ENCODE measurements at regions not wholly inside any gene's neighbourhood (a gene's known extent, or its start where the extent isn't known, plus 50 kb on each side); places are given as distances from the start of the nearest gene placed in this dataset.

GRCh38 chr4:14379183-14379582, 623.1 kb upstream of the CPEB2 start:
- no peak for DNase-seq
- Histone ChIP-seq H3K4me1 (replicated peaks in 1 of 2) (no peaks in the 10 kb centered on the region), H3K27ac (no peak overlapping the region), H3K27me3 (no peaks in the 10 kb centered on the region), H3K9me3 (replicated peaks in 1 of 3) (no peaks in the 10 kb centered on the region), H3K36me3 (replicated peaks in 1 of 2) (no peaks in the 10 kb centered on the region), H3K4me3 (no peak overlapping the region)
- TF ChIP-seq POLR2A (IDR thresholded peaks at IDR 0.05) (no peak), CTCF (IDR thresholded peaks at IDR 0.05) (no peak)
- WGBS, 4 donors = 87 to 95% (median 91%) methylated on average over 1 of the region's 1 CpG
- intact Hi-C loops (cut with DNase I) = no loop called here

GRCh38 chr4:14383652-14384051, 618.6 kb upstream of the CPEB2 start:
- H3K4me3 ChIP-seq = no peak overlapping the region

GRCh38 chr4:14384824-14385223, 617.5 kb upstream of the CPEB2 start:
- intact Hi-C loops (cut with DNase I) = no loop called here
- Histone ChIP-seq H3K27me3 (no peaks in the 10 kb centered on the region), H3K36me3 (replicated peaks in 1 of 2) (no peaks in the 10 kb centered on the region), H3K9me3 (replicated peaks in 1 of 3) (no peaks in the 10 kb centered on the region), H3K4me3 (no peak overlapping the region), H3K27ac (no peak overlapping the region), H3K4me1 (replicated peaks in 1 of 2) (no peaks in the 10 kb centered on the region)
- TF ChIP-seq CTCF (IDR thresholded peaks at IDR 0.05) (no peak), POLR2A (IDR thresholded peaks at IDR 0.05) (no peak)
- 90 to 96% (median 93%) methylated on average over 1 of the region's 1 CpG for WGBS, 4 donors
- DNase-seq = no peak

More at GRCh38 chr4:14383652-14384051, 618.6 kb upstream of the CPEB2 start:
- TF ChIP-seq CTCF (IDR thresholded peaks at IDR 0.05) (no peak), POLR2A (IDR thresholded peaks at IDR 0.05) (no peak)
- intact Hi-C loops (cut with DNase I) = no loop called here
- no peak for DNase-seq
- no peak overlapping the region for H3K27ac ChIP-seq
- H3K36me3 ChIP-seq (replicated peaks in 1 of 2) = no peaks in the 10 kb centered on the region
- no peaks in the 10 kb centered on the region for H3K9me3 ChIP-seq (replicated peaks in 1 of 3)
- H3K27me3 ChIP-seq = no peaks in the 10 kb centered on the region
- 68 to 72% (median 69%) methylated on average over 3 of the region's 3 CpGs for WGBS, 4 donors
- no peaks in the 10 kb centered on the region for H3K4me1 ChIP-seq (replicated peaks in 1 of 2)

- H3K27me3 ChIP-seq = no peaks in the 10 kb centered on the region
- H3K36me3 ChIP-seq (replicated peaks in 1 of 2) = no peaks in the 10 kb centered on the region
- H3K4me3 ChIP-seq = no peak overlapping the region
- intact Hi-C loops (cut with DNase I) = no loop called here
- H3K9me3 ChIP-seq (replicated peaks in 1 of 3) = no peaks in the 10 kb centered on the region
- 76 to 87% (median 82%) methylated on average over 3 of the region's 3 CpGs for WGBS, 4 donors
- no peak overlapping the region for H3K27ac ChIP-seq
- TF ChIP-seq POLR2A (IDR thresholded peaks at IDR 0.05) (no peak), CTCF (IDR thresholded peaks at IDR 0.05) (no peak)
- DNase-seq = no peak
- H3K4me1 ChIP-seq (replicated peaks in 1 of 2) = no peaks in the 10 kb centered on the region
Observed at GRCh38 chr4:14386196-14386595, 616.1 kb upstream of the CPEB2 start.

All from adrenal gland (tissue), 9 donors.